ENCODE measurements at regions not wholly inside any gene's neighbourhood (a gene's known extent, or its start where the extent isn't known, plus 50 kb on each side); places are given as distances from the start of the nearest gene placed in this dataset.

DNA sequence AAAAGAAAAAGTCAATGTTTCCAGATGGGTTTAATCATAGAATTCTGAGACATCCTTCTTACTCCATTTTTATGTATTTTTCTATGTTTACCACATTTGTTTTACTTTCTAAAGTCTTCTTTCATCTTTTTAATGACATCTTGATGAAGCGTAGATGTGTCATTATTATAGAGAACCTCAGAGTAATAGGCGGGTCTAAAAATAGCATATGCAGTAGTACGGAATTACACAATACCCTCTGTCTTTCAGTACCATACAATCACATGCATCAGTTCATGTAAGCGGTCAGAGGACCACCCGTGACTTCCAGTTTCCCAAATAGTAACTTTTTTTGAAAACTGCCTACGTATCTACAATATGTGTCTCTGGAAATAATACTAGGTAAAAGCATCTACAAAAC lies 224.0 kb downstream of the PLOD2 start:
- TF ChIP-seq, protein P1, sequence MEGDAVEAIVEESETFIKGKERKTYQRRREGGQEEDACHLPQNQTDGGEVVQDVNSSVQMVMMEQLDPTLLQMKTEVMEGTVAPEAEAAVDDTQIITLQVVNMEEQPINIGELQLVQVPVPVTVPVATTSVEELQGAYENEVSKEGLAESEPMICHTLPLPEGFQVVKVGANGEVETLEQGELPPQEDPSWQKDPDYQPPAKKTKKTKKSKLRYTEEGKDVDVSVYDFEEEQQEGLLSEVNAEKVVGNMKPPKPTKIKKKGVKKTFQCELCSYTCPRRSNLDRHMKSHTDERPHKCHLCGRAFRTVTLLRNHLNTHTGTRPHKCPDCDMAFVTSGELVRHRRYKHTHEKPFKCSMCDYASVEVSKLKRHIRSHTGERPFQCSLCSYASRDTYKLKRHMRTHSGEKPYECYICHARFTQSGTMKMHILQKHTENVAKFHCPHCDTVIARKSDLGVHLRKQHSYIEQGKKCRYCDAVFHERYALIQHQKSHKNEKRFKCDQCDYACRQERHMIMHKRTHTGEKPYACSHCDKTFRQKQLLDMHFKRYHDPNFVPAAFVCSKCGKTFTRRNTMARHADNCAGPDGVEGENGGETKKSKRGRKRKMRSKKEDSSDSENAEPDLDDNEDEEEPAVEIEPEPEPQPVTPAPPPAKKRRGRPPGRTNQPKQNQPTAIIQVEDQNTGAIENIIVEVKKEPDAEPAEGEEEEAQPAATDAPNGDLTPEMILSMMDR (IDR thresholded peaks at IDR 0.05; ENCODE audit: low read depth, low read length, missing control alignments), result no peak

DNA sequence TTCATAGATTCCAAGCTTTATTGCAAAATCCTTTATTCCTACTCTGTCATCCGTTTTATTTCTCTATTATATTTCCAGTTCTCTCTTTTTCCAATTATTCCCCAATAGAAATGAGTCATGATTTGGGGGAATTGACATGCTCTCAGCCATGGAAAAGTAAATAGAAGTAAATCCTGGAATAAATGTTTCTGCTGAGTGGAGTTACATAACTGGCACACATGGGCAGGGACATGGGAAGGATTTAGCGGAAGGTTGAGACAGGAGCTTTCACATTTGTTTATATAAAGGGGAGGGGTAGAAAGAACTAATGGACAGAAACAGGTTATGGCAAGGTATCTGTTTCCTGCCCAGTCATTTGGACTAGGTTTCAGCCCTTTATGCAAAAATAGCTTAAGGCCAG lies 221.6 kb downstream of the PLOD2 start:
- no peak overlapping the region for H3K4me3 ChIP-seq (replicated peaks; ENCODE audit: low read depth, low read length)
- no peak for DNase-seq (ENCODE audit: extremely low read depth, low read depth)
- TF ChIP-seq, protein P1 (IDR thresholded peaks at IDR 0.05; ENCODE audit: low read depth, low read length, missing control alignments), result no peak

More for the DNA sequence above, 224.0 kb downstream of the PLOD2 start:
- H3K4me3 ChIP-seq (replicated peaks; ENCODE audit: low read depth, low read length), result no peak overlapping the region
- DNase-seq (ENCODE audit: extremely low read depth, low read depth), result no peak

DNA sequence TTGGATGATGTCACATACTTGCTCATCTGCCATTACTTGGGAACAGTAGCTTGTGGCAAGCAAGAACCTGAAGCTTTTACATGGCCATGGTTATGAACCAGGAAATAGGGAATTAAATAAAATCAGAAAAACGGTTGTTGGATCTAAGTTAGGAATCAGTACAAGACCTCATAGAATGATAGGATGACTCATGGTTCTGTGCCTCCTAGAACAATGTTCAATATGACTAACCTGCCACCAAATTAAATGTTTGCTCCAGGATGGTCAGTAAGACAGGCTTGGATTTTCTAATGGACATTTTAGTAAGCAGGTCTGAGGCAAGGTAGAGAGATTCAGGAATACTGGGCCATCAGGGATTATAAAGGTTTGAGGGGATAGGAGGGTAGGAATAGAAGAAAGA lies 218.9 kb downstream of the PLOD2 start:
- no peak for DNase-seq (ENCODE audit: extremely low read depth, low read depth)
- TF ChIP-seq, protein P1 (IDR thresholded peaks at IDR 0.05; ENCODE audit: low read depth, low read length, missing control alignments), result no peak
- no peak overlapping the region for H3K4me3 ChIP-seq (replicated peaks; ENCODE audit: low read depth, low read length)

DNA sequence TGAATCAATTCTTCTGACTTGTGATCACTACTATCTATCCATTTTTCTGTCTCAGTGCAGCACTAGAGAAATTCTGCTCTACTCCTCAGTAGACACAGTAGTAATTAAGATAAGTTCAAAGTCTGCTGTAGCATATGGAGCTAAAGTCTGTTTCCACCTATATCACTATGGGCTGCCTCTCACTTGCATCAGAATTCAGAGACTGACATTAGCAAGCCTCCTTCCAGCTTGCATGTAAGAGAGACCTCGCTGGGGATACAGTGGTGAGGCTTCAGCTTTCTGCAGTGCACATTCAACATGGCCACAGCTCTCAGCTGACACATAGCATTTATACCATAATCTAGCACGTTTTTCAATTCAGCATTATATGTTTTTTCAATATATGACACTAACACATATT lies 217.0 kb downstream of the PLOD2 start:
- no peak for DNase-seq (ENCODE audit: extremely low read depth, low read depth)
- TF ChIP-seq, protein P1 (IDR thresholded peaks at IDR 0.05; ENCODE audit: low read depth, low read length, missing control alignments), result no peak
- no peak overlapping the region for H3K4me3 ChIP-seq (replicated peaks; ENCODE audit: low read depth, low read length)

DNA sequence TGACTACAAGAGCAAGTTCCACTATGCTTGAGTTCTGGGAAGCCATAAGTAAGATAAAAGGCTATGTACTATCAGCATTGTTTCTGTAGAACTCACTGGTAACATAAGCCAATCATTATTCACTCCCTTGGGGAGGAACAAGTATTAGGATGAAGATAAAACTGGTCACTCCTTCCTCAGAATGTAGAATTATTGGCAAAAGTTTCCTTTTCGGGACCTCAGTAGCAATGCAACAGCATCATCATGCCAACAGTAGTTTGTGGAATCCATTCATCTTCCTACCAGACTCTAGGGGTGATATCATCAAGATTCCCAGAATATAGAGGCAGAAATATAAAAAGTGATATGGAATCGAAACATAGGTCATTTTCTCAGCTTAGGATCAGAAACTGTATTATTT lies 209.5 kb downstream of the PLOD2 start:
- TF ChIP-seq, protein P1 (IDR thresholded peaks at IDR 0.05; ENCODE audit: low read depth, low read length, missing control alignments), result no peak
- no peak for DNase-seq (ENCODE audit: extremely low read depth, low read depth)

DNA sequence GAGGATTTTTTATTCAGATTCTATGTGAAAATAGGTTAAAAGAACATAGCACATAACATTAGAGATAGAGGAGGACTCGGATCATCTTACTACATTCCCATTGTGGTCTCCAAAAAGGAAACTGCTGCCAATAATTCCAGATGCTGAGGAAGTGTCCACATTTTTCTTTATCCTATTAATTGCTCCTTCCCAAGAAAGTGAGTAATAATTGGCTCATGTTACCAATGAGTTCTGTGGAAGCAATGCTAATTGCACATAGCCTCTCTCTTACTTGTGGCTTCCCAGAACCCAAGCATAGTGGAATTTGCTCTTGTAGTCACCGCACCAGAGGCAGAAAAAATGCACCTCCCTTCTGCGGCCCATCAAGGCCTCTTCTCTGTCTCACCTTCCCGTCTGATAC lies 208.4 kb downstream of the PLOD2 start:
- TF ChIP-seq, protein P1 (IDR thresholded peaks at IDR 0.05; ENCODE audit: low read depth, low read length, missing control alignments), result no peak
- H3K4me3 ChIP-seq (replicated peaks; ENCODE audit: low read depth, low read length), result no peak overlapping the region
- DNase-seq (ENCODE audit: extremely low read depth, low read depth), result peak; percentile 89

More for the DNA sequence above, 209.5 kb downstream of the PLOD2 start:
- no peak overlapping the region for H3K4me3 ChIP-seq (replicated peaks; ENCODE audit: low read depth, low read length)

DNA sequence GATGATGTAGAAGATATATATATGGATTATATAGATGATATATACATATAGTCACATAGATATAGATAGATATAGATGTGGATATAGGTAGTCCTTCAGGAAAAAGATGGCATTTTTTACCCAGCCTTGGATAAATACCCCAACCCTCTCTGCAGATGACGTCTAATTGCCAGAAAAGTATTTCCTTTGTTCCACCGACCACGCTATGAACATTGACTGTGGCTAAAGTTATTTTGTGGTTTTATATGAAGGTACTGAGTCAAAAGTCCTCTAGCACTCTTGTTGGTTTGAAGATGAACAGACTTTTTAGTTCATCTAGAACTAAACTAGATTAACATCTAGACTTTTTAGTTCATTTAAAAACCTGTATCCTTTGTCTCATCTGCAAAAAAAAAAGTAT lies 207.7 kb downstream of the PLOD2 start:
- no peak for DNase-seq (ENCODE audit: extremely low read depth, low read depth)
- no peak overlapping the region for H3K4me3 ChIP-seq (replicated peaks; ENCODE audit: low read depth, low read length)
- TF ChIP-seq, protein P1 (IDR thresholded peaks at IDR 0.05; ENCODE audit: low read depth, low read length, missing control alignments), result no peak
